C4-2B (cell line): ENCODE measurements at regions not wholly inside any gene's neighbourhood (a gene's known extent, or its start where the extent isn't known, plus 50 kb on each side); places are given as distances from the start of the nearest gene placed in this dataset.

ENCODE experiments used
- CTCF ChIP-seq: fragments of 450-650 bp; conservative IDR thresholded peaks from 2 replicates; pipeline ENCODE4 v1.5.1; 2017; ENCODE audit warnings: mild to moderate bottlenecking
- ZFX ChIP-seq: fragments of 450-650 bp; IDR thresholded peaks from 2 replicates; pipeline ENCODE4 v1.6.1; 2017

- TF ChIP-seq CTCF, result no peak
- no peak for TF ChIP-seq ZFX
Observed at GRCh38 chr2:136305517-136306192, 187.7 kb upstream of the CXCR4 start.
